ENCODE measurements at regions not wholly inside any gene's neighbourhood (a gene's known extent, or its start where the extent isn't known, plus 50 kb on each side); places are given as distances from the start of the nearest gene placed in this dataset.
"Not testable (repeated sequence)": the region's sequence is repeated elsewhere in the genome, so short reads cannot be mapped to it uniquely, and the experiment has no call there.

DNA sequence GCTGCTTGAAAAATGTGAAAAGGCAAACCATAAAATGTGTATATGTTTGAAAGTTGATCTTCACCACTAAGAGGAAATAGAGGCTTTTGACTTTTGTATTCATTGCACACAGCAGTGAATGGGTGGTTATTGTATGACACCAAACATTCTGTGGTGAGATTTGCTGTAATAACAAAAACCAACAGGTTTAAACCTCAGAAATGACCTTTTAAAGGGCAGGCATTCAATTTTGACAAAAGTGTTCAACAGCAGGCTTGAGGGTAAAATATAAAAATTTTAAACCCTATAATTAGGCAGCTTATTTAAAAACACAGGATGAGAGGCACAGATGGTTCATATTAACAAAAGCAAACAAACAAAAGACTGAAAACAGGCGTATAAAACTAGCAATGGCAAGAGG lies 128.1 kb upstream of the NUDT12 start:
- Histone ChIP-seq H3K4me3 (ENCODE audit: low read length) (no peak overlapping the region), H3K27me3 (ENCODE audit: control insufficient read depth, insufficient read depth, low read length, poor library complexity, severe bottlenecking) (no peaks in the 10 kb centered on the region), H3K27ac (ENCODE audit: low read depth, low read length) (no peak overlapping the region), H3K36me3 (ENCODE audit: control insufficient read depth, insufficient read depth, low read length) (peaks cover 7% of the 10 kb centered on the region), H3K9me3 (ENCODE audit: control insufficient read depth, low read length) (peaks cover 5% of the 10 kb centered on the region), H3K4me1 (ENCODE audit: control insufficient read depth, insufficient read depth, low read length) (peaks cover 12% of the 10 kb centered on the region), H3K9ac (ENCODE audit: extremely low read depth, low read length, poor library complexity, severe bottlenecking) (no peak overlapping the region)
- no peak overlapping the region for H3K4me3 Mint-ChIP-seq
- TF ChIP-seq, protein P1, sequence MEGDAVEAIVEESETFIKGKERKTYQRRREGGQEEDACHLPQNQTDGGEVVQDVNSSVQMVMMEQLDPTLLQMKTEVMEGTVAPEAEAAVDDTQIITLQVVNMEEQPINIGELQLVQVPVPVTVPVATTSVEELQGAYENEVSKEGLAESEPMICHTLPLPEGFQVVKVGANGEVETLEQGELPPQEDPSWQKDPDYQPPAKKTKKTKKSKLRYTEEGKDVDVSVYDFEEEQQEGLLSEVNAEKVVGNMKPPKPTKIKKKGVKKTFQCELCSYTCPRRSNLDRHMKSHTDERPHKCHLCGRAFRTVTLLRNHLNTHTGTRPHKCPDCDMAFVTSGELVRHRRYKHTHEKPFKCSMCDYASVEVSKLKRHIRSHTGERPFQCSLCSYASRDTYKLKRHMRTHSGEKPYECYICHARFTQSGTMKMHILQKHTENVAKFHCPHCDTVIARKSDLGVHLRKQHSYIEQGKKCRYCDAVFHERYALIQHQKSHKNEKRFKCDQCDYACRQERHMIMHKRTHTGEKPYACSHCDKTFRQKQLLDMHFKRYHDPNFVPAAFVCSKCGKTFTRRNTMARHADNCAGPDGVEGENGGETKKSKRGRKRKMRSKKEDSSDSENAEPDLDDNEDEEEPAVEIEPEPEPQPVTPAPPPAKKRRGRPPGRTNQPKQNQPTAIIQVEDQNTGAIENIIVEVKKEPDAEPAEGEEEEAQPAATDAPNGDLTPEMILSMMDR (conservative IDR thresholded peaks at IDR 0.05): no peak
- no peaks in the 10 kb centered on the region for H3K27me3 Mint-ChIP-seq (ENCODE audit: insufficient read depth)
- H3K36me3 Mint-ChIP-seq (ENCODE audit: low read depth): no peaks in the 10 kb centered on the region
- H3K9me3 Mint-ChIP-seq: no peaks in the 10 kb centered on the region
- H3K4me1 Mint-ChIP-seq: peaks cover 4% of the 10 kb centered on the region
- DNase-seq: no peak
- H3K27ac Mint-ChIP-seq: no peak overlapping the region
- 100% methylated on average over 1 of the region's 1 CpG for WGBS, 2 experiments (ENCODE audit: insufficient coverage in 1 of 2, insufficient read length in 1 of 2)

DNA sequence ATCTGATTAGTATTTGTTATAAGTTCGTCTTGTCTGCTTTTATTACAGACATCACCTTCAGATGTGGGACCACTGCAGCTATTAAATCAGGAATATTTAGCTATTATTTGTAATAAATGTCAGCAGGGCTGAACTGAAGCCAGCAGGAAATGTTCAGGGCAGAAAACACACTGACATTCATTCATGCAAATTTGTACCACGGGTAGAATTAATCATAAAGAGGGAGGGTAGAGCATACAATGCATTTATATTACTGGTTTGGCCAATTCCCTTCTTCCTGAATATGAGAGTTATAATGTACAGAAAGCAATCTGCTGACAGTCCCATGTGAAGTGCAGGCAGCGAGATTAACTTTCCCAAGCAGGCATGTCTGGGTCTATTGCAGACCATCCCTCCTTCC lies 117.3 kb upstream of the NUDT12 start:
- H3K4me3 ChIP-seq (ENCODE audit: low read length): peak overlapping the region; percentile 44
- Mint-ChIP-seq H3K36me3 (ENCODE audit: low read depth) (peaks cover 2% of the 10 kb centered on the region), H3K27me3 (ENCODE audit: insufficient read depth) (no peaks in the 10 kb centered on the region), H3K27ac (no peak overlapping the region), H3K4me1 (peaks cover 33% of the 10 kb centered on the region), H3K9me3 (no peaks in the 10 kb centered on the region), H3K4me3 (no peak overlapping the region)
- peaks cover 15% of the 10 kb centered on the region for H3K9me3 ChIP-seq (ENCODE audit: control insufficient read depth, low read length)
- DNase-seq: no peak
- peak overlapping the region; percentile 47 for H3K27ac ChIP-seq (ENCODE audit: low read depth, low read length)
- TF ChIP-seq, protein P1 (conservative IDR thresholded peaks at IDR 0.05): no peak
- 55 to 89% methylated on average over 1 to 3 of the region's 3 CpGs for WGBS, 2 experiments (ENCODE audit: insufficient coverage in 1 of 2, insufficient read length in 1 of 2)
- peak overlapping the region; percentile 39 for H3K9ac ChIP-seq (ENCODE audit: extremely low read depth, low read length, poor library complexity, severe bottlenecking)
- H3K4me1 ChIP-seq (ENCODE audit: control insufficient read depth, insufficient read depth, low read length): peaks cover 10% of the 10 kb centered on the region
- no peaks in the 10 kb centered on the region for H3K27me3 ChIP-seq (ENCODE audit: control insufficient read depth, insufficient read depth, low read length, poor library complexity, severe bottlenecking)
- H3K36me3 ChIP-seq (ENCODE audit: control insufficient read depth, insufficient read depth, low read length): no peaks in the 10 kb centered on the region

DNA sequence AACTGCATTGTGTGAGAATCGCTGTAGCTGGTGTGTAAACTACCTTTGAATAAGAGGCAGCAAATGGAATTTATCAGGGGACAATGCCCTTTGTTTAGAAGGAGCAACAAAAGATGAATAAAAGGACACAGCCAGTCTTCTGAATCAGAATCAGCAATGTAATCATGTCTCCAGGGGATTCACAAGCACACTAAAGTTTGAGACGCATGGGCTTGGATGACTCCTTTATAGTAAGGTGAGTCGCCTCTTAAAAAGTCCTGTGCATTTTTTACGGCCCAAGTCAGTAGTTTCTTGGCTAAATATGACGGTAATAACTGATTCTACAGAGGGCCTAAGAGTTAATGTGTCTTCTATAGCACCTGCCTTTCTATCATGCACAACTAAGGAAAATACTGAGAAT lies 113.6 kb upstream of the NUDT12 start:
- peaks cover 36% of the 10 kb centered on the region for H3K4me1 Mint-ChIP-seq
- H3K9me3 Mint-ChIP-seq; H3K27me3 Mint-ChIP-seq (ENCODE audit: insufficient read depth); H3K4me3 Mint-ChIP-seq; H3K36me3 Mint-ChIP-seq (ENCODE audit: low read depth); H3K36me3 ChIP-seq (ENCODE audit: control insufficient read depth, insufficient read depth, low read length); H3K4me1 ChIP-seq (ENCODE audit: control insufficient read depth, insufficient read depth, low read length); H3K27me3 ChIP-seq (ENCODE audit: control insufficient read depth, insufficient read depth, low read length, poor library complexity, severe bottlenecking); H3K9me3 ChIP-seq (ENCODE audit: control insufficient read depth, low read length); DNase-seq: not testable (repeated sequence)
- H3K4me3 ChIP-seq (ENCODE audit: low read length): peak overlapping the region; percentile 76
- 62 to 92% methylated on average over 2 to 4 of the region's 5 CpGs for WGBS, 2 experiments (ENCODE audit: insufficient coverage in 1 of 2, insufficient read length in 1 of 2)
- peak overlapping the region; percentile 72 for H3K27ac Mint-ChIP-seq
- peak overlapping the region; percentile 52 for H3K27ac ChIP-seq (ENCODE audit: low read depth, low read length)
- peak overlapping the region; percentile 43 for H3K9ac ChIP-seq (ENCODE audit: extremely low read depth, low read length, poor library complexity, severe bottlenecking)

DNA sequence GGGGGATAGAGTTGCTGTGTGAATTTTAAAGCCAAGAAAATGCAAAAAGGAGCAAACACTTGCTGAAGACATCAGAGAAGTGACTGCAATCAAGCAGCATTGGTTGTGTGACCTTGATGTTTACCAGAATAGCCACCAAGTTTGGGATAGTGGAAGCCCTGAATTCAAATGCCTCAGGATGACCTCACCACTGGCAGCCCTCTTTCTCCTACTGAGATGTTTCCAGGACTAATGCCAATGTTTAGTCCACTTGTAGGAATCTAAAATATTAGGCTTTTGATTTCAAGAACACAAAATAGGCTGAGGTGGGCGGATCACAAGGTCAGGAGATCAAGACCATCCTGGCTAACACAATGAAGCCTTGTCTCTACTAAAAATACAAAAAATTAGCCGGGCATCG lies 112.2 kb upstream of the NUDT12 start:
- no peaks in the 10 kb centered on the region for H3K27me3 Mint-ChIP-seq (ENCODE audit: insufficient read depth)
- no peak for DNase-seq
- 92 to 100% methylated on average over 3 of the region's 3 CpGs for WGBS, 2 experiments (ENCODE audit: insufficient coverage in 1 of 2, insufficient read length in 1 of 2)
- H3K36me3 Mint-ChIP-seq (ENCODE audit: low read depth): no peaks in the 10 kb centered on the region
- H3K27me3 ChIP-seq (ENCODE audit: control insufficient read depth, insufficient read depth, low read length, poor library complexity, severe bottlenecking): no peaks in the 10 kb centered on the region
- H3K27ac ChIP-seq (ENCODE audit: low read depth, low read length): no peak overlapping the region
- no peak overlapping the region for H3K27ac Mint-ChIP-seq
- H3K4me3 Mint-ChIP-seq: no peak overlapping the region
- peaks cover 10% of the 10 kb centered on the region for H3K4me1 ChIP-seq (ENCODE audit: control insufficient read depth, insufficient read depth, low read length)
- H3K36me3 ChIP-seq (ENCODE audit: control insufficient read depth, insufficient read depth, low read length): no peaks in the 10 kb centered on the region
- H3K9me3 Mint-ChIP-seq: no peaks in the 10 kb centered on the region
- peaks cover 33% of the 10 kb centered on the region for H3K4me1 Mint-ChIP-seq
- H3K4me3 ChIP-seq (ENCODE audit: low read length): no peak overlapping the region
- TF ChIP-seq, protein P1 (conservative IDR thresholded peaks at IDR 0.05): no peak
- H3K9ac ChIP-seq (ENCODE audit: extremely low read depth, low read length, poor library complexity, severe bottlenecking): no peak overlapping the region
- peaks cover 7% of the 10 kb centered on the region for H3K9me3 ChIP-seq (ENCODE audit: control insufficient read depth, low read length)

All from endodermal cell (in vitro differentiated cells).